ENCODE measurements at regions not wholly inside any gene's neighbourhood (a gene's known extent, or its start where the extent isn't known, plus 50 kb on each side); places are given as distances from the start of the nearest gene placed in this dataset.

DNA sequence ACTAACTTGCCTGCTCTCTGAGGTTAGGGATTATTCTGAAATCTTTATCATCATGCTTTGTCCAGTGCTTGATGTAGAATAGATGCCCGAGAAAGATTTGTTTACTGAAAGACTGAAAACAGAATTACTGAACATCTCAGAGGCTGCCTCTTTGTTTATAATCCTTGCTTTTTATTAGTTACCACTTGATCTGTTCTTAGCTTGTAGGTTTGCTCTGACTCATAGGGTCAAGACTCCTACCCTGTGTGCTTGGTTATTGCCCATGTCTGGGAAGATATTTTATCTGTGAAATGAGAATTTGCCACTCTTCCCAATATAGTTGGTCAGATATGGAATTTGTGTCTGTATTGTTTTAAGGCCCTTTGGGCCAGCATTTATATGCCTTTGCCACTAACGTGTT lies 675.3 kb downstream of the DIAPH3 start:
- no peak overlapping the region for H2BK120ac ChIP-seq (ENCODE audit: low read depth, low read length, poor library complexity, severe bottlenecking)
- DNase-seq = no peak
- no peaks in the 10 kb centered on the region for H4K20me1 ChIP-seq (ENCODE audit: control insufficient read depth, insufficient read depth, insufficient read length)
- no peak overlapping the region for H2AFZ ChIP-seq (ENCODE audit: low read length)
- no peaks in the 10 kb centered on the region for H3K27me3 ChIP-seq (ENCODE audit: insufficient read depth, low read length)
- H3K9ac ChIP-seq (ENCODE audit: extremely low read depth, insufficient read length, low read length) = no peak overlapping the region
- Mint-ChIP-seq H3K27ac (no peak overlapping the region; a peak in 1 of 7 replicates), H3K9me3 (peaks cover 5 to 6% of the 10 kb centered on the region in 2 experiments; a peak in 1 of 5 replicates), H3K4me3 (no peak overlapping the region), H3K27me3 (ENCODE audit: low read depth) (peaks cover 2% of the 10 kb centered on the region), H3K36me3 (ENCODE audit: insufficient read depth in 1 of 3, low read depth in 3 of 3) (peaks cover 0 to 10% (median 3%) of the 10 kb centered on the region in 3 experiments; a peak in 5 of 7 replicates), H3K4me1 (peaks cover 16 to 24% of the 10 kb centered on the region in 2 experiments)
- H2AK5ac ChIP-seq (ENCODE audit: insufficient read length, low read length) = no peak overlapping the region
- H3K4ac ChIP-seq (ENCODE audit: low read depth, low read length) = no peak overlapping the region
- H4K91ac ChIP-seq (ENCODE audit: insufficient read length, low read depth, low read length) = no peak overlapping the region
- no peak overlapping the region for H3K27ac ChIP-seq (ENCODE audit: insufficient read length, low read depth, low read length)
- no peak overlapping the region for H3K4me2 ChIP-seq (ENCODE audit: insufficient read depth, insufficient read length, low read length)
- H3T11ph ChIP-seq (ENCODE audit: low read length) = no peak overlapping the region
- H4K8ac ChIP-seq (replicated peaks; ENCODE audit: insufficient read length, low read depth, low read length) = no peak overlapping the region
- no peak overlapping the region for H3K14ac ChIP-seq (ENCODE audit: insufficient read depth, low read length)
- H2BK15ac ChIP-seq (ENCODE audit: low read depth, low read length) = no peak overlapping the region
- H3K79me2 ChIP-seq (ENCODE audit: insufficient read depth, low read length) = no peaks in the 10 kb centered on the region
- H3K23me2 ChIP-seq (ENCODE audit: insufficient read length, low read depth, low read length, poor library complexity, severe bottlenecking) = no peaks in the 10 kb centered on the region
- H3K18ac ChIP-seq (ENCODE audit: insufficient read length, low read depth, low read length) = no peak overlapping the region
- H3K56ac ChIP-seq (ENCODE audit: insufficient read length, low read depth, low read length) = no peak overlapping the region
- H3K9me3 ChIP-seq (ENCODE audit: control insufficient read depth, low read depth, low read length) = no peaks in the 10 kb centered on the region
- no peak overlapping the region for H4K5ac ChIP-seq (ENCODE audit: insufficient read length, low read depth, low read length)
- H2BK12ac ChIP-seq (ENCODE audit: insufficient read length, low read depth, low read length) = no peak overlapping the region
- no peaks in the 10 kb centered on the region for H3K4me1 ChIP-seq (ENCODE audit: insufficient read depth, low read length)
- TF ChIP-seq, protein P1, sequence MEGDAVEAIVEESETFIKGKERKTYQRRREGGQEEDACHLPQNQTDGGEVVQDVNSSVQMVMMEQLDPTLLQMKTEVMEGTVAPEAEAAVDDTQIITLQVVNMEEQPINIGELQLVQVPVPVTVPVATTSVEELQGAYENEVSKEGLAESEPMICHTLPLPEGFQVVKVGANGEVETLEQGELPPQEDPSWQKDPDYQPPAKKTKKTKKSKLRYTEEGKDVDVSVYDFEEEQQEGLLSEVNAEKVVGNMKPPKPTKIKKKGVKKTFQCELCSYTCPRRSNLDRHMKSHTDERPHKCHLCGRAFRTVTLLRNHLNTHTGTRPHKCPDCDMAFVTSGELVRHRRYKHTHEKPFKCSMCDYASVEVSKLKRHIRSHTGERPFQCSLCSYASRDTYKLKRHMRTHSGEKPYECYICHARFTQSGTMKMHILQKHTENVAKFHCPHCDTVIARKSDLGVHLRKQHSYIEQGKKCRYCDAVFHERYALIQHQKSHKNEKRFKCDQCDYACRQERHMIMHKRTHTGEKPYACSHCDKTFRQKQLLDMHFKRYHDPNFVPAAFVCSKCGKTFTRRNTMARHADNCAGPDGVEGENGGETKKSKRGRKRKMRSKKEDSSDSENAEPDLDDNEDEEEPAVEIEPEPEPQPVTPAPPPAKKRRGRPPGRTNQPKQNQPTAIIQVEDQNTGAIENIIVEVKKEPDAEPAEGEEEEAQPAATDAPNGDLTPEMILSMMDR (conservative IDR thresholded peaks at IDR 0.05) = no peak
- no peak overlapping the region for H2BK20ac ChIP-seq (ENCODE audit: low read depth, low read length, poor library complexity, severe bottlenecking)
- no peak overlapping the region for H2BK5ac ChIP-seq (ENCODE audit: insufficient read length, low read length)
- no CpG with 5 or more reads among the region's 2 CpGs for WGBS (ENCODE audit: extremely low coverage, insufficient read length, low lambda C conversion rate)
- H3K79me1 ChIP-seq (ENCODE audit: insufficient read depth, low read depth, low read length, poor library complexity, severe bottlenecking) = no peaks in the 10 kb centered on the region
- no peak overlapping the region for H3K23ac ChIP-seq (ENCODE audit: insufficient read length, low read depth, low read length)
